AG04450 (cell line): ENCODE measurements at regions not wholly inside any gene's neighbourhood (a gene's known extent, or its start where the extent isn't known, plus 50 kb on each side); places are given as distances from the start of the nearest gene placed in this dataset.

Source experiments
- CTCF ChIA-PET: fragments of 300-600, 350-600 bp; formaldehyde crosslinking; extraction: SDS; loops from one replicate; lab custom pipeline; 2022; ENCODE audit warnings: antibody characterized with exemption, inconsistent platforms; lab: Charles Lee
- POLR2A ChIA-PET: fragments of 350-600 bp; formaldehyde crosslinking; extraction: SDS; loops from one replicate; lab custom pipeline; 2021; ENCODE audit warnings: antibody characterized with exemption, inconsistent platforms; lab: Yijun Ruan, JAX
- DNase-seq: peaks from one replicate; pipeline ENCODE4 v3.0.0-alpha.2; 2011; ENCODE audit warnings: low read depth, low spot score
- H3K27ac ChIP-seq: one replicate; pipeline ENCODE4 v1.5.1; 2012; ENCODE audit warnings: low read depth, low read length, control low read depth
- H3K27me3 ChIP-seq: one replicate; pipeline ENCODE4 v1.6.0; 2012; ENCODE audit warnings: low read length; ENCODE audit not compliant: control insufficient read depth, insufficient read depth
- H3K4me3 ChIP-seq: 2 replicates; pipeline ENCODE4 v1.5.1; 2011; ENCODE audit warnings: mild to moderate bottlenecking, low read depth, low read length, control low read depth
- H3K9me3 ChIP-seq: 2 replicates; pipeline ENCODE4 v1.5.1; 2012; ENCODE audit warnings: low read length; ENCODE audit not compliant: control insufficient read depth, insufficient read depth
- TF ChIP-seq, protein P1 (sequence below): IDR thresholded peaks from 2 replicates; pipeline ENCODE4 v1.5.1; 2011; ENCODE audit warnings: low read depth, low read length, control low read depth, inconsistent platforms

DNA sequence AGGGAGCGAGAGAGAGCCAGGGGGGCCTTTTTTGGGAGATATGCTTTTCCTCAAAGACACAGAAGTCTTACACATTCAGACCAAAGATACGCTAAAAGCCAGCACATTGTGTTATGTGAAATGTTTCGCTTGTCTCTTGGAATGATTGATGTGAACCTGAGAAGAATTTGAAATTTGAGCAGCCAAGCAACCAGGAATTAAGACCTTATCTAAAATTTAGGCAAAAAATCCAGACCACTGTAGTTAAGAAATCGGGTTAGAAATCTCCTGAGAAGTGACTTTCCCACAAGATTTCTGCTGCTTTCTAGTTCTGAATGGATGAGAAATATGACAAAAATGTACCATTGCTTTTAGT, 223.2 kb upstream of the GMDS start:
- H3K4me3 ChIP-seq = no peak overlapping the region
- DNase-seq = no peak
- TF ChIP-seq, protein P1, sequence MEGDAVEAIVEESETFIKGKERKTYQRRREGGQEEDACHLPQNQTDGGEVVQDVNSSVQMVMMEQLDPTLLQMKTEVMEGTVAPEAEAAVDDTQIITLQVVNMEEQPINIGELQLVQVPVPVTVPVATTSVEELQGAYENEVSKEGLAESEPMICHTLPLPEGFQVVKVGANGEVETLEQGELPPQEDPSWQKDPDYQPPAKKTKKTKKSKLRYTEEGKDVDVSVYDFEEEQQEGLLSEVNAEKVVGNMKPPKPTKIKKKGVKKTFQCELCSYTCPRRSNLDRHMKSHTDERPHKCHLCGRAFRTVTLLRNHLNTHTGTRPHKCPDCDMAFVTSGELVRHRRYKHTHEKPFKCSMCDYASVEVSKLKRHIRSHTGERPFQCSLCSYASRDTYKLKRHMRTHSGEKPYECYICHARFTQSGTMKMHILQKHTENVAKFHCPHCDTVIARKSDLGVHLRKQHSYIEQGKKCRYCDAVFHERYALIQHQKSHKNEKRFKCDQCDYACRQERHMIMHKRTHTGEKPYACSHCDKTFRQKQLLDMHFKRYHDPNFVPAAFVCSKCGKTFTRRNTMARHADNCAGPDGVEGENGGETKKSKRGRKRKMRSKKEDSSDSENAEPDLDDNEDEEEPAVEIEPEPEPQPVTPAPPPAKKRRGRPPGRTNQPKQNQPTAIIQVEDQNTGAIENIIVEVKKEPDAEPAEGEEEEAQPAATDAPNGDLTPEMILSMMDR = no peak
- ChIA-PET POLR2A (no interaction called here), CTCF (no interaction called here)
- peaks cover 32% of the 10 kb centered on the region for H3K27me3 ChIP-seq
- no peak overlapping the region for H3K27ac ChIP-seq
- no peaks in the 10 kb centered on the region for H3K9me3 ChIP-seq

DNA sequence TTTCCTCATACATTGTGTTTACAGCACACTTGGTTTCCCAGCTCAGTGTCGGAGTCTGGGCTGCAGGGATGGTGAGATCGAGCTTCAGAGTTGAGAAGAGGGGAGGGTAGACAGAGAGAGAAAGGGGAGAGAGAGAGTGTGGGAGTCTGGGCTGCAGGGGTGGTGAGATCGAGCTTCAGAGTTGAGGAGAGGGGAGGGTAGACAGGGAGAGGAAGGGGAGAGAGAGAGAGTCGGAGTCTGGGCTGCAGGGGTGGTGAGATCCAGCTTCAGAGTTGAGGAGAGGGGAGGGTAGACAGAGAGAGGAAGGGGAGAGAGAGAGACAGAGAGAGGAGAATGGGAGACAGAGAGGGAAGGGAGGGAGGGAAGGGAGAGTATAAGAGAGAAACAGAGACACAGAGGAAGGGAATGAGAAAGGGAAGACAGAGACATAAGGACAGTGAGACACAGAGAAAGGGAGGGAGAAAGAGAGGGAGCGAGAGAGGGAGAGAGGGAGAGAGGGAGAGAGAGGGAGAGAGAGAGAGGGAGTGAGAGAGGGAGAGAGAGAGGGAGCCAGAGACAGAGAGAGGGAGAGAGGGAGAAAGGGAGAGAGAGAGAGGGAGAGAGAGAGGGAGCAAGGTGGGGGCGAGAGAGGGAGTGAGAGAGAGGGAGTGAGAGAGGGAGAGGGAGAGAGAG, 222.7 kb upstream of the GMDS start:
- TF ChIP-seq, protein P1 = no peak
- peaks cover 31% of the 10 kb centered on the region for H3K27me3 ChIP-seq
- ChIA-PET CTCF (interaction anchor here (1.1 kb wide), 1 partner anchor 228 kb away, joined by 3 read pairs; no protein-coding TSS in a partner anchor), POLR2A (no interaction called here)
- H3K4me3 ChIP-seq = no peak overlapping the region
- no peak for DNase-seq
- no peak overlapping the region for H3K27ac ChIP-seq
- no peaks in the 10 kb centered on the region for H3K9me3 ChIP-seq

DNA sequence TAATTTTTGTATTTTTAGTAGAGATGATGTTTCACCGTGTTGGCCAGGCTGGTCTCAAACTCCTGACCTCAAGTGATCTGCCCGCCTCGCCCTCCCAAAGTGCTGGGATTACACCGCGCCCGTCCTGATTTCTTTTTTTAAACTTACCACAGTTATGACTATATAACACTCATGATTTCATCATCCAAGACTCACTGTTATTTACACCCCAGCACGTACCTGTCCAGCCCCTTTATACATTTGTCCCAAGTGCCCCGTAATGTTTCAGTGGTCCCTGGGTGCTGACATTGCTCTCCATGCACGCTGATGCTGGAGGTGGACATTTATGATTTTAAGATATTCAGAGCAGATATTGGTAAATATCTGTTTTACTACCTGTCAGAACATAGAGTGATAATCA, 219.9 kb upstream of the GMDS start:
- DNase-seq = no peak
- H3K27ac ChIP-seq = no peak overlapping the region
- H3K9me3 ChIP-seq = peaks cover 4% of the 10 kb centered on the region; the same call in 1 of the 2 replicates
- TF ChIP-seq, protein P1 = no peak
- H3K27me3 ChIP-seq = peaks cover 25% of the 10 kb centered on the region
- no peak overlapping the region for H3K4me3 ChIP-seq
- ChIA-PET CTCF (no interaction called here), POLR2A (no interaction called here)

DNA sequence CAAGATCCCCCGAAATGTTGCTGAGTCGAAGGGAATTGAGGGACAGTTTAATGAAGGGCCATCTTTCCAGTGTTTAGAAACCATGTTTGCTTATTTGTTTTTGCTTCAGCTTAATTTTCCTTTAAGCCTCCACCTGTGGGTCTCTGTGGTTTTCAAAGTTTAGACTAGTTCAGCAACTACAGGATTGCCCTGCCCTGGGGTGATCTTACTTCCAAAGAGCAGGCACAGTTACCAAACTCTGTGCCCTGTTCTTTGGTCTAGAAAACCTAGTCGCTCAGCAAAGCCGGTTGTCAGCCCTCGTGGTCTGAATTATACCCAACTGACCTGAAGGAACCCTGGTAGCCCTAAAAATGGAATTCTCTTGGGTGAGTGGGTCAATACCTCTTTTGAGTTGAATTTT, 219.2 kb upstream of the GMDS start:
- CTCF ChIA-PET = no interaction called here
- TF ChIP-seq, protein P1 = no peak
- H3K4me3 ChIP-seq = no peak overlapping the region
- POLR2A ChIA-PET = no interaction called here
- H3K27me3 ChIP-seq = peaks cover 23% of the 10 kb centered on the region
- H3K27ac ChIP-seq = no peak overlapping the region
- H3K9me3 ChIP-seq = peaks cover 8% of the 10 kb centered on the region; the same call in 1 of the 2 replicates
- DNase-seq = no peak

DNA sequence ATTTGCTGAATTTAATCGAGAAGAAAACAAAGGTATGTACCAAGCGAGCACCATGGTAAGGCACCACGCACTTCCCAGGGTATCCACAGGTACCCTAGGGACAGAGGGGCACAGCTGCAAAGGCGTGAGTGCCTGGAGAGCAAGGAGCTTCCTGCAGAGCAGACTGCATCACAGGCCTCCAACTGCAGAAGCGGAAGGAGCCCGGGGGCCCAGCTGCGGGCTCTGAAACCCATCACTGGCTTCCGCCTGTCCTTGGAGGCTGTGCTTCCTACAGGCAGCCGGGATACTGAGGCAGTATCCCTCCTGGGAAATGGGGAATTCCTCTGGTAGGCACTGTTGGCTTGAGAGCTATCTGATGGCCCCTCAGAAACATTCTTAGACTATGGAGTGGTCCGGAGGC, 217.4 kb upstream of the GMDS start:
- no peak for DNase-seq
- TF ChIP-seq, protein P1 = no peak
- Histone ChIP-seq H3K27ac (no peak overlapping the region), H3K27me3 (peaks cover 21% of the 10 kb centered on the region), H3K9me3 (peaks cover 8% of the 10 kb centered on the region; the same call in 1 of the 2 replicates), H3K4me3 (no peak overlapping the region)
- ChIA-PET CTCF (no interaction called here), POLR2A (no interaction called here)
